GM18858 (cell line): ENCODE measurements at regions not wholly inside any gene's neighbourhood (a gene's known extent, or its start where the extent isn't known, plus 50 kb on each side); places are given as distances from the start of the nearest gene placed in this dataset.

Source experiments
- ATAC-seq: cut with Tn5 transposase; IDR thresholded peaks from one replicate; pipeline ENCODE4 v1.9.1; 2021; ENCODE audit not compliant: unreplicated experiment

DNA sequence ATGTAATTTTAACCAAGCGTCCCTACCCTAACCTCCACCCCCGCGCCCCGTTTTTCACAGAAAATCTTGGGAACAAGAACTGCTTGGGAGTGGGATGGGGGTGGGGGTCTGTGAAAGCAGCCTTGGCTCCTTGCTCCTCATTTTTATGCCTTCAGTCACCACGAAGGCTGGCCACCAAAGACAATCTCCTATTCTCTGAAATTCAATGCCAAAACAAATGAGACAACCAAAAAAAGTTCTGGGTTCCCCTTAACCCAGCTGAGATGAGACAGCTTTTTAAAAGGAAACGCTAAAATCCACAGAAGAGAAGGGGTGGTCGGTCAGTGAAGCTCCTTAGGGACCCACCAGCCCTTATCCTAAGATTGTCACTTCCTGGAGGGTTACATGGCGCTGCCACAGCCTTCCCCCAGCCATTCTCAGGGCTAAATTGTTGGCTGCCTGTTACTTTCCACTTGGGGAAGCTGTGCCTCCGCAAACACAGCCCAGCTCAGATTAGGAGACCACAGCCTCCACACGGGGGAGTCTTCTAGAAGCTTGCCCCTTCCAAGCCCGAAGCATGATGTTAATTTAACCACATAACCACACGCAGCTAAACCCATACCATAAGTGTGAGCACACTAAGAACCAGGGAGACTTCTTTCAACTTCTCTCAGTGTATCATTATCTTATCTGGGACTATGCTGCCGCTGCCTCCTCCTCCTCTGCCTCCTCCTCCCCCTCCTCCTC, 136.3 kb downstream of the FOXD1 start:
- ATAC-seq: no peak

DNA sequence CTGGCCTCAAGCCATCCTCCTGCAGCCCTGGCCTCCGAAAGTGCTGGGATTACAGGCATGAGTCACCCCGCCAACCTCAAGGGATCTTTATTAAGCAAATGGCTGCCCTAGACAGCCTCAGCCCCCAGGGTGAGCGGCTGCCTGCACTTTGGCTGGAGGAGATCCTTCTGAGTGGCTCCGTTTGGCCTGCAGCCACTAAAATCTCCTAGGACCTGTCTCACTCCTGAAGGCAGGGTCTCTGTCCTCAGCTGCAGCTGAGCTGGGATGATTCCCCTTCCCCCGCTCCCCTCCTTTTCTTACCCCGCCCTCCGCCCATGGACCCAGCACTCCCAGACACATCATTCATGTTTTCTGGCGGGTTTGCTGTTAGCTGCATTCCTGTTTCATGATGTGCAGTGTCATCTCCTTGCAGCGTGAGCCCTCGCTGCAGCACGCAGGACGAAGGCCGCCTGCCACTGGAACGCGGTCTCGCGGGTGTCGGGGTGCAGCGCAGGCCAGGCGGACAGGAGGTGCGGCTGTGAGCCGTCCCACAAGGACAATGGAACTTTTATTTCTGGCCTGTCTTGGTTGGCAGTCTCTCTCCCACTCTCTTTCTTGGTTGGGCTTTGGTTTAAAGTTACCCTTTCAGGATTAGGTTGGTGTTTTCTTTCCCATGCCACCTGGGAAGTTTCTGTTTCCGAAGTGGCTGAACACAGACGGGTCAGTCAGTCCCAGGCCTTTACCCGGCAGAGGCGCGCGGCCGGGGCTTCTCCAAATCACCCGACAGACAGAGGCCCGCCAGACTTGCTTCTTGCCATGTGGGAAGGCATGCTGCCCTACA, 137.1 kb downstream of the FOXD1 start:
- ATAC-seq: no peak

DNA sequence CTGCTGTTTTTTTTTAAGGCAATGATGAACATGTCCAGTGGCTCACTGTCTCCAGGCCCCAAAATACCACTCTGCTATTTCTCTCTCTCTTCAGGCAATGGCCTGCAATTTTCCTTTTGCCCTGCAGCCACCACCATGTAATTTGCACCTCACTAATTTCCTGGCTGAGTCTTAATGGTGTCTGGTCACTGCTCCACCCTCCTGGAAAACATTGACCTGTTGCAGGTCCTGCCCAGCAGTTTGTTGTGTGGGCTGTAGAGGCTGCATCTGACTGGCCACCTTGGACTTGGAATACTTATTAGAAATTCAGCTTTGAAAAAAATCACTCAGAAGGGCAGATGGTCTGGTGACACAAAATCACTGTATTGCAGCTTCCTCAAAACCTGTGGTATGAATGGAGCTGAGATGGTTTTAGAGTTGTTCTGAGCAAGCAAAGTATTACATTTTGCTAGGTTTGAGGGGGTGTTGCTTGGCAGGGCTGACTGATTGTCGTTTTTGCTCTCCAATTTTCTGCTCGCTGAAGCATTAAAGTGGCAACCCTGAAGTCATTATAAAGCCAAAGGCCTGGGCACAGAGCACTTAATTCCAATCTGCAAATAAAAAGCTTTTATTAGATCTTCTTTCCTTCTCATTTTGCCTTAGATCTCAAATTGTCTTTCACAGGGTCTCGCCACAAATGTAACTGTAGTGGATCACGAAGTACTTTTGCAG, 134.8 kb downstream of the TMEM174 start:
- ATAC-seq: no peak

DNA sequence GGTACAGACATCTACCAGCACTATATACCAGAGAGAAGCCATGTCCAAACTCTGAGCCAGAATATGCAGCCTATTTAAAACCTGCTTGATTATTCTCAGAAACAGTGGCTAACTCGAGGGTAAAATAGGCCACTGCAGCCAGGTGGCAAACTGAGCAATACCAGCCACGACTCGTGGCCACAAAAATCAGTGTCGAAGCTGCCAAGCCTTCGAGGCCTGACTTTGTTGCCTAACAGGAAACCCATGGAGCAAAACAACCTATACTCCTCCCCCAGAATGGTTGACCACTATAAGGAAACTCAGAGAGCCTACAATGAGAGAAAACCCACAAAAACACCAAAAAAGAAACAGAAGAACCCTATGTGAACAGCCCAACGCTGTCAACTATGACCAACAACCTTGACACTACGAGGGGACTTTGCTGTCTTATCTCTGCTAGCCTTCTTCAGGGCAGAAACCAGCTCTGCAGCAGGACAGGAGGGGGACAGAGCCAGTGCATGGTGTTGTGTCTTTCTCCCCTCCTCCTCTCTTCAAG, 133.8 kb downstream of the TMEM174 start:
- no peak for ATAC-seq

DNA sequence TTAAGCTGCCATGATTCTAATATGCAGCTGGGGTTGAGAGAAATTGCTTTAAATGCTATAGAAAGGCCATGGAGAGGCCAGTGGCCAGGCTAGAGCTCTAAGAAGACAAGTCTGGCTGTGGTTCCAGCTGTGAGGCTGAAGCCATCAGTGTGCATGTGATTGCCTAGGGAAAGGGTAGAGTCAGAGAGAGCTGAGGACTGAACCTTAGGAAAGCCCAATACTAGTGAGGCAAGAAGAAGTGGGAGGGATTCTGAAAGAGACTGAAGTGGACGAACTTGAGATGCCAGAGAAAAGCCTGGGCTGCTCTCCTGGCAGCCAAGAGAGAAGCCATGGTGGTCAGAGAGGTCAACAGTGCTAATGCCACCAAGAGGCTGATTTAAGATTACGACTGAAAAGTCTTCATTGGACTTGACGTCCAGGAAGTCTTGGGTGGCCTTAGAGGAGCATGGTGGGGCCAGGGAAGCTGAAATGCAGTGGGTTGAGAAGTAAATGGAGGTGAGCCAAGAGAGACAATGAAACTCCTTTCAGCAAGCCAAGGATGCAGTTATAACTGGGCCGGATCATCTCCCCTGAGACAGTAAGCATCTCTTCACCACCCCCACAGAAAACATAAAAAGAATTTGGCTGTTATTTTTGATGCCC, 133.2 kb downstream of the TMEM174 start:
- no peak for ATAC-seq

DNA sequence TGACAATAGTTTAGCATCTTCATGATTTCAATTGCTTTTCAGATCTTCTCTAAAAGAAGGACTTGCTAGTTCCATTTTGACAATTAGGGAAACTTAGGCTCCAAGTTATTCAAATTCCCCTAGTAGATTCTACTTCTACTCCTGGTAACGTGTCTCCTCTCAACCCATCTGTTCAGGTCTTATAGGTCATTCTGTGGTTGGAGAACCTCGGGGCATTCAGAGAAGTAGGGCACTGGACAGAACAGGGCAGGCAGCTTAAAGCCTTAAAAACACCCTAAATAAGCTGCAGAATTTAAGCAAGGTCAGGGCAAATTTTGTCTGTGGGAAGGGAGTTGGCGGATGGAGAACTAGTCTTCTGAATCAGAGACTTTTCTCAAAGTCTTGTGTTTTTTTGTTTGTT, 132.4 kb downstream of the TMEM174 start:
- no peak for ATAC-seq

DNA sequence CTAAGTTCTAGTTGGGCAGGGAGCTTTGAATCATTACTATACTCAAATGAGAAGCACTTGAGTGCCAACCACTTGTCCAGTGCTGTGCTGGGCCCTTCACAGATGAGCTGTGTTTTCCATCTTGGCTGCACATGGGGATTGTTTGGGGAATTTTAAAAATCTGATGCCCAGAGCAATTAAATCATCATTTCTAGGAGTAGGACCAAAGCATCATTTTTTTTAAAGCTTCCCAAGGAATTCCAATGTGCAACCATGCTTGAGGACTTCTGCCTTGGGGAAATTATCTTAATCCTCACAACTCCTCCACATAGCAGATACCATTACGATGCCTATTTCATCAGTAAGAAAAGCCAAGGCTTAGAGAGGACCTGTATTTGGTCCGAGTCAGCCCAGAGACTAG, 131.4 kb downstream of the TMEM174 start:
- no peak for ATAC-seq

DNA sequence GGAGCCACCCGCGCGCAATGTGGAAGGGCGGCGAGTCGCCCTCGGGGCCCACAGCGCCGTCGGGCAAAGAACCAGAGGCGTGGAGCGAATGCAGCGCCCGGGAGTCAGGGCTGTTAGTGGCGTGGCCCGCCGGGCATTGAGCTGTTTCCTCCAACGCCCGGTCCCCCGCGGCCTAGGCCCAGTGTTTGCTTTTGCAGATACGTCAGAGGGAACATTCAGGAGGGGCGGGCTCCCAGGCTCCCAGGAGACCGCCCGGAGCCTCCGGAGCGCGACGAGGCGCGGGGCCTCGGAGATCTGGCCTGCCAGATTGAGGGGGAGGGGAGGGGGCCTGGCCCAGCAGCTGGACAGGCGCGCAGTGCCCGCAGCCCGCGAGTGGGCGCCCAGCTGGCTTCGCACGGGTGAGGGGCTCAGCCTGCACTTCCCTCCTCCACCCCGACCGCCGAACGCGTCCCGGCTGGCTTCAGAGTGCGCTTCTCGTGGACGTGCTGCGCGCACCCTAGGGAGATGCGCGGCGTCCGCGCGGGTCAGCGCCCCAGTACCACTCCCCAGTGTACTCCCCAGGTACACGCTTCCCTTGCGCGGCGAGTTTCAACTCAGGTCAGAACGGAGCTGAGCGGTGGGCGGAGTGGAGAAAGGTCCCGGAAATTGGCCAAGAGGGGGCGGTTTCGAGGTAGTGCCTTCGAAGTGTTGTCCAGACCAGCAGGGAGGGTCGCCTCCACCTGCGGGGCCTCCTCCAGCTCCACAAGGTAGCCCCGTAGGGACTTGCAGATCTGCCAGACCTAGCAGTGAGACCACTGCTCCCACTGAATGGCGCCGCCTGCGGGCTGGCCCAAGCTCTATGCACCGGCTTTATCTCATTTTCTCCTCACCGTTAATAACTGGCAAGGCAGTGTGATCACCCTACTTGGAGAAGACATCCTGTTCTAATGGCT, 130.4 kb downstream of the TMEM174 start:
- ATAC-seq: no peak

DNA sequence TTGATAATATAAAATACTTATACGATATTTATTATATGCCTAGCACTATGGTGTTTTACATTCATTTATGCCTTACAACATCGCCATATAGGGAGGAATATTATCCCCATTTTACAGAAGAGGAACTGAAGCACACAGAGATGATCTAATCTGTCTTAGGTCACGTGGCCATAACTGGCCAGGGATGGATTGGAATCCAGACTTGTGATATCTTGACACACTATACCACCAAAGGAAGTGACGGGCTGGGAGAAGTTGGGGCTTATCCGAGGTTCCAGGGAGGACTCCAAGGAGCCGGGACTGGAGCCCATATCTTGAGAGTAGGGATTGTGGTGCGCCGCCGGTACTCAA, 129.8 kb downstream of the TMEM174 start:
- no peak for ATAC-seq

DNA sequence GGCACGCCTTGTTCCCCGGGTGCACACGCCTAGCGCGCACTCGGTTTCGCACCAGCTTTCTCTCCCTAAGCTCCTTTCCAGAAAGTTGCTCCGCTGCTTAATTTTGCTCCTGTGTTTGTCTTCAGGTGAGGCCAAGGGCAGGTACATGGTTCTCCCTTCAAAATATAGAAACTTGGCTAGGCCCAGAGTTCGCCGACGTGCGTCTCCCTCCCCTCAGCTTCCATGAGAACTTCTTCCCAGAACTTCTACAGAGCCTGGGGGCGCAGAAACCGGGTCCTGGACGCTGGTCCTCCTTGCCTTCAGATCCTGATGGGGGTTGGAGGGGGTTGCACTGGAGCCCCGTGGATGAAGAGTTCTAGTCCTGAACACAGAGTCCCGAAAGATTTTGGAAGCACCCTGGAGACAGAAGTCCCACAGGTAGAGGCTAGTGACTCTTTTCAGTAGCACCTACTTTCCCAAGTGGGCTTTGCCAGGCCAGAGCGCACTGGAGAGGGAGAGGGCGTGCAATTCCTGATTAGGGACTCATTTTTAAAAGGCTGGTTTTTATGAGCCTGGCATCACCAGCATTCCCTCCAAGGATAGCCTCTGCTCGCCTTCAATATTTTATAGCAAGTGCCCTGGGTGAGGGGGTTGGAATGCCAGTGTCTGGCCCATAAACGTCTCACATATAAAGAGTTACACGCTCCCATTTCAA, 128.4 kb downstream of the TMEM174 start:
- no peak for ATAC-seq

DNA sequence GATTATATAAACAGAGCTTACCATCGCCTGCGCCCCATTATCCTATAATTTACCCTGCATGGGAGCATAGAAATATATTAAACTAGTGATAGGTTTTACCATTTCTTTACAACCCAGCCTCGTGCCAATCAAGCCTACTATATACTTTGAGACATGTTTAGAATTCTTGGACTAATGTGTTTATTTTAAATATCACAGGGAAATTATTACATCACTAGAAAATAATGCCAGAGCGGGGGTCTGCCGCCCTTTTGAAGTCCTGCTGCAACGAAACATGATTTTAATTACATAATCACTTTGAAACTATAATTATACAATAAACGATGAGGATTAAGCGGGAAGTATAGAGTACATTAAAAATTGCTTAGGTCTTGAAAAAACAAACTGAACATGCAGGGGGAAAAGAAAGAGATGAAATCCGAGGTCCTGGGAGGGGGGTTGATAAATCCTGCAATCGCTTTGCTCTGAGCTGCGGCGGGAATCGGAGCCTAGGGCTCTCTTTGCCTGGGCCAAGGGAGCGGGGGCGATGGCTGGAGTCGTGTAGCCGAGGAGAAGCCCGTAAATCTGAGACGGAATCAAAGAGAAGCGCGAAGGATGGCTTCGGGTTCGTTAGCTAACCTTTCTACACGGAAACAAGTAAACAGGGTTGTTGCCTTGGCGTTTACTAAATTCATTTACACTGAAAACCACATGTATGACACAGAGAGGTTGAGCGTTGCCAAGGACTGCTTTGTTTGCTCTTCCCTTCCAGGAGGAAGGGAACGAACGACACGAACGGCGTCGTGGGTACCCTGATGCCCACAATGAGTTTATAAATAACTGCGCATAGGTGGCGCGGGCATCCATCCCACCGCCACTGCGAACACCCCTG, 127.6 kb downstream of the TMEM174 start:
- no peak for ATAC-seq

DNA sequence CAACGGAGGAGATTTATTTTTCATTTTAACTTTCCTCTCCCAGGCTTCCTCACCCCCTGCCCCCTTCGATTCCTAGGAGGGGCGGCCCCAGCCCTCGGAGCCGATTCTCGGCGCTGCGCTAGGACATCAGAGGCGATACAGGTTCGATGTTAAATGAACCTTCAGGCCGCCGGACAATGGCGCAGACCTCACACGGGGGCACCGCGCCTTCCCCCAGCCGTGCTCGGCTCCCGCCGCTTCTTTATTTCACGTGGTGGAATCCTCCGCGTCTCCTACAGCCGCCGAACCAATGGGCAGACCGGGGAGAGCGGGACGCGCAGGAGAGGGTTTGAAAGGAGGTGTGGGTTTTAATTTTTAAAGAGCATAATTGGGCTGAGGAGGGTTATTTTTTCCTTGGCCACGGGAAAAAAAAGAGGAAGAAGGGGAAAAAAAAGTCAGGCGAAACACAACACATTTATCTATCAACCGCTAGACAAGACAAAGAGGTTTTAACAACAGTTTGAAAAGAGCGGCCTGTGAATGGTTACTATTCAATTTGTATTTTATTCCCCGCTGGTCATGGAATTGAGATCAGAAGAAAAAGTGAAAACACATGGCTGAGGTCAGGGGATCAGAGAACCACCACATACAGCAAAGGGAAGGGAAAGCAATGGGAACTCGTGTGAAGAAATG, 126.8 kb downstream of the TMEM174 start:
- ATAC-seq: no peak

DNA sequence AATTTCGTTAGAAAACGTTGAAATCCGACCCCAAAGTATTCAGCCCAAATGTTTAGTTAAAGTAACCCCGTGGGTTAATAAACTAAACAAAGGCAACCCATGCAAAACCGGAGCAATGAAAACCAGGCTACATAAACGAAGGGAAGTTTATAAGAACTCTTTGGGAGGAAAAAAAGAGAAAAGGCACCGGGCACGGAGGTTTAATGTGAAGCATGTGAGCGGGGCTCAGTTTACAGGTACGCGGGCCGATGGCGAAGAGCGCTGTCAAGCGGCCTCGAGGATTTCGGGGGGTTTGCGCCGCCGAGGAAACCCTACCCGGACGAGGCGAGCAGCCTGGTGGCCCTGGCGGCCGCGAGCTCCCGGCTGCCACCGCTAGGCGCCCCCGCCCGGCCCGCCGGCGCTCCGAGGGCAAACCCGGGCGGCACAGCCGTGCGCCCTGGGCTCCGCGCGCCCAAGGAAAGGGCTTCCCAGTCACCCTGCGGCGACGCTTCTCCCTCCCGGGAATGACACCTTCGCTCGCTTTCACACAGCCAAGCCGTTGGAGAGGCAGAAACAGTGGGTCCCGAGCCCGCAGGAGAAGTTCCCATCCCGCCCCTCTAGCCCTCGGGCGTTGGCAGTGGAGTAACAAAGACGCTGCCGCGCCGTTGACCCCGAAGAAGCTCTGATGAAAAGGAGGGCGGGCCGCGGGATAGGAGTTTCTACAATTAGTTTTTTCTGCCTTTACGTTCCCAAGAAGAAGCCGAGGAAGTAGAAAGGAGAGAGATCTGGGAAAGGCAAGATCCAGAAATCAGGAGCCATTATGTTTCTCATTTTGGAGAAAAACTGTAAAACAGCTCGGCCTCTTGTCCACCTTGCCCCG, 126.0 kb downstream of the TMEM174 start:
- ATAC-seq: no peak

DNA sequence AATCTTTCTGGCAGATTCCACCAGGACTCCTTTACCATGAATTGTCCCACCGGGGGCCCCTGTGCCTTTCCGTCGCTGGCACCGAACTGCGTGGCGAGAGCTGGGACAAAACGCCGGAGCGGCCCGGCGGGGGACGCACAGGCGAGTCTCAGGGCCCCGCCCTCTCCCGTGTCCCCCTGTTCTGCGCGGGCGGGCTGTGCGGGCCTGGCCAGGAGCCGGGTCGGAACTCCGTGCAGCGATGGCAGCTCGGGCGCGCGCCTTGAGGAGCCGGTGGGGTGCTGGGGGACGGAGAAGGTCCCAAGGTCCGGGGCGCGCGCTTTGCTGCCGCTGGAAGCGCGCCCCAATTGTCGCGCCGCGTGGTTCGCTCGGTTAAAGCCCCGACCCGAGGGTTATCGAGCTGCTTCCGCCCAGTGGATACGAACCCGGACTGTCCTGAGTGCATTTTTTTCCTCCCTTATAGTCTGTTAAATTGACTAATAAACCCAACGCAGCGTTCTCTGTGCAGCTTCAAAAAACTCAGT, 125.3 kb downstream of the TMEM174 start:
- no peak for ATAC-seq

DNA sequence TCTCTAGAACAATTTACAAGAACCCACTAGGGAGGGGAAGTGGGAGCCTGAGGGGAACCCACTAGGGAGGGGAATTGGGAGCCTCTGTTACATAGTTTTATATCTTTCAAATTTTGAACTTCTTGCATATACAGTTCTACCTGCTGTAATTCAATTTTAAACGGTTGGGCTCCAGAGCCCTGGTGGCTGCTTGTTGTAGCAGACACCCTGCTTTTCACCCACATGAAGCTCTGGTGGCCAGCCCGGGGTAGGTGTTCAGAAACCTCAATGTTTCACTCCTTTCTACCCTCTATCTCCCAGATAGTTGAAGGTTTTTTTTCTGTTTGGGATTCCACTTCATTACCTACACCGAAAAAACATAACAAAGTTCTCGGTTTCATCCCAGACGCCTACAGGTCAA, 124.4 kb downstream of the TMEM174 start:
- ATAC-seq: no peak

DNA sequence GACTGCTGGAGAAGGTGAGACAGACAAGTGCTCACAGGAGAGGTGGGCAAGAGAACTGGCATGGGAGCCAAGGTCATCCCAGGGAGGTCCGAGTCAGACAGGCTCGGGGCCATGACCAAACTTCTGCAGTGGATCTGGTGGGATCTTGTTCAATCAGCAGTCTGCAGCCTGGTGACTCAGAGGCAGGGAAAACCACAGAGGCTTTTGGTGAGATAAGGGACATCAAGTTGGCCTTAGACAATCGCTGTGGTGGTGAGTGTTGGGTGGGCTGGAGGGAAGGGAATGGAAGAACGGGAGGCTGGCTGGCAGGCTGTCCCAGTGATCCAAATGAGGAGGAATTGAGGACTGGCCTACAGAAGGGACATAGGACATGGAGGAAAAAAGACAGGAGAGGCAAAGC, 123.8 kb downstream of the TMEM174 start:
- no peak for ATAC-seq

DNA sequence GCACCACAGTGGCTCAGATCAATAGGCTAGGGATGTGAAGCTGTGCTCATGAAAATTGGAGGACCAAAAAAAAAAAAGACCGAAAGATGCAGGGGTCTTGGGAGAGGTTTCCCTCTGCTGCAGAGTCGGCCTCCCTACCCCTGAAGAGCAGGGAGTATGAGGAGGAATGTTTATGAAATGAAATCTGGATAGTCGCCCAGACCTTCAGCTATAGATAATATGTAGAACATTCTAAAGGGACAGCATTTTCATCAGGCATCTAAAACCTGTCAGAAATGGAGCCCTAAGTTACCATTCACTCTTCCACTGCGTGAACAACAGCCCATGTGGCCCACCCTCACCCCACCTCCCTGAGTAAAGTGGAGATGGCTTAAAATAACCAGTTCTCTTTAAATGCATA, 122.9 kb downstream of the TMEM174 start:
- no peak for ATAC-seq
